Ovary (tissue), 3 donors: ENCODE measurements at regions not wholly inside any gene's neighbourhood (a gene's known extent, or its start where the extent isn't known, plus 50 kb on each side); places are given as distances from the start of the nearest gene placed in this dataset.
"Not testable (repeated sequence)": the region's sequence is repeated elsewhere in the genome, so short reads cannot be mapped to it uniquely, and the experiment has no call there.

Source experiments
- POLR2A ChIP-seq: fragments of 450-650 bp; IDR thresholded peaks from one replicate; pipeline ENCODE4 v1.6.1; 2017; ENCODE audit warnings: antibody characterized with exemption, mild to moderate bottlenecking, moderate library complexity
- TF ChIP-seq, protein P1 (sequence below), 3 donors: fragments of 450-650 bp in 2 of 3; fragments of 200-600 bp in 1 of 3; IDR thresholded peaks; one replicate each; pipeline versions ENCODE4 v1.5.1 to v1.8.0; 2016 to 2022; ENCODE audit warnings: antibody characterized with exemption in 3 of 3, mild to moderate bottlenecking in 1 of 3
- donor health status: DM: no; HTN: no; CAD: no.

DNA sequence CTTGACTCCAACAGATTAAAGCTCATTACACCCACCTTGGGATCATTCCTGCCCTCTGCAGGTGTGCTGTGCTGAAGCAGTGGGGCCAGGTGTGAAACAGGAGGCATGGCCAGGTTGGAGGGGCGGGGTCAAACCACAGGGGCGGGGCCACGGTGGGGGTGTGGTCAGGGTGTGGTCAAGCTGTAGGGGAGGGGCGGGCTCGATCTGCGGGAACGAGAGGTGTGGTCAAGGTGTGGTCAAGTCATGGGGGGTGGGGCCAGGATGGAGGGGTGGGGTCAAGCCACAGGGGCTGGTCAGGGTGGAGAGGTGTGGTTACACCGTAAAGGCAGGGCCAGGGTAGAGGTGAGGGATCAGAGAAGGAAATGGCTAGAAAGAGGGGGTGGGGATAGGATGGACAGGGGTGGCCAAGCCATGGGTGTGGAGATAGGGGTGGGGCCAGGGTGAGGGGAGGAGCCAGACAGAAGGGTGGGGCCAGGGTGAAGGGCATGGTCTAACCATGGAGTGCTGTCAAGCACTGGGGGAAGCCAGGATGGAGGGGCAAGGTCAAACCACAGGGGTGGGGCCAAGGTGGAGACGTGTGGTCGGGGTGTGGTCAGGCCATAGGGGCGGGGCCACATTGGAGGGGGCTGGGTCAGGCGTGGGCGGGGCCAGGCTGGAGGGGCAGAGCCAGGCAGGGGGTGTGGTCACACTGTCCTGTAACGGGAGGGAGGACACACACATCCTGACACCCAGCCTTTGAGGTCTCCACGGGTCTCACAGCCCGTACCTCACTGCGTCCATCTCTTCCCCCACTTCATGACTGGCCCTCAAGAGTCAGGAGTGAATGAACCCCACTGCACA, 270.7 kb downstream of the ADGRD1 start:
- TF ChIP-seq, protein P1, sequence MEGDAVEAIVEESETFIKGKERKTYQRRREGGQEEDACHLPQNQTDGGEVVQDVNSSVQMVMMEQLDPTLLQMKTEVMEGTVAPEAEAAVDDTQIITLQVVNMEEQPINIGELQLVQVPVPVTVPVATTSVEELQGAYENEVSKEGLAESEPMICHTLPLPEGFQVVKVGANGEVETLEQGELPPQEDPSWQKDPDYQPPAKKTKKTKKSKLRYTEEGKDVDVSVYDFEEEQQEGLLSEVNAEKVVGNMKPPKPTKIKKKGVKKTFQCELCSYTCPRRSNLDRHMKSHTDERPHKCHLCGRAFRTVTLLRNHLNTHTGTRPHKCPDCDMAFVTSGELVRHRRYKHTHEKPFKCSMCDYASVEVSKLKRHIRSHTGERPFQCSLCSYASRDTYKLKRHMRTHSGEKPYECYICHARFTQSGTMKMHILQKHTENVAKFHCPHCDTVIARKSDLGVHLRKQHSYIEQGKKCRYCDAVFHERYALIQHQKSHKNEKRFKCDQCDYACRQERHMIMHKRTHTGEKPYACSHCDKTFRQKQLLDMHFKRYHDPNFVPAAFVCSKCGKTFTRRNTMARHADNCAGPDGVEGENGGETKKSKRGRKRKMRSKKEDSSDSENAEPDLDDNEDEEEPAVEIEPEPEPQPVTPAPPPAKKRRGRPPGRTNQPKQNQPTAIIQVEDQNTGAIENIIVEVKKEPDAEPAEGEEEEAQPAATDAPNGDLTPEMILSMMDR (IDR thresholded peaks at IDR 0.05), result not testable (repeated sequence)
- not testable (repeated sequence) for TF ChIP-seq POLR2A
